GM12878 (cell line): ENCODE measurements at regions not wholly inside any gene's neighbourhood (a gene's known extent, or its start where the extent isn't known, plus 50 kb on each side); places are given as distances from the start of the nearest gene placed in this dataset.

Source experiments
- ATF3 ChIP-seq: IDR thresholded peaks from 2 replicates; pipeline ENCODE4 v1.6.1; 2011; ENCODE audit warnings: low read depth, mild to moderate bottlenecking, low read length, moderate library complexity, borderline replicate concordance; ENCODE audit errors: extremely low read depth
- BRCA1 ChIP-seq: IDR thresholded peaks from 2 replicates; pipeline ENCODE4 v1.6.1; 2011; ENCODE audit warnings: low read depth, low read length, improper control_type of control experiment
- CTCF ChIP-seq, 3 experiments: IDR thresholded peaks in 2 of 3; conservative IDR thresholded peaks in 1 of 3; 2 replicates each; pipeline ENCODE4 v1.5.1; 2011; ENCODE audit warnings: low read depth in 3 of 3, low read length in 3 of 3, mild to moderate bottlenecking in 3 of 3, control low read depth in 2 of 3, moderate library complexity in 2 of 3, inconsistent platforms in 1 of 3, mixed read lengths in 1 of 3; ENCODE audit not compliant: control insufficient read depth in 2 of 3, insufficient read depth in 1 of 3; ENCODE audit errors: extremely low read depth in 1 of 3
- EZH2 ChIP-seq: IDR thresholded peaks from 2 replicates; pipeline ENCODE4 v1.6.1; 2012; ENCODE audit warnings: low read depth, mild to moderate bottlenecking, control low read depth, inconsistent platforms, low read length, borderline replicate concordance; ENCODE audit not compliant: control insufficient read depth
- JUNB ChIP-seq: IDR thresholded peaks from 2 replicates; pipeline ENCODE4 v1.6.1; 2016; ENCODE audit warnings: antibody characterized with exemption, mild to moderate bottlenecking
- PBX3 ChIP-seq: IDR thresholded peaks from 2 replicates; pipeline ENCODE4 v1.6.1; 2011; ENCODE audit warnings: mild to moderate bottlenecking, low read depth, low read length, moderate library complexity; ENCODE audit not compliant: insufficient replicate concordance
- TCF3 ChIP-seq: IDR thresholded peaks from 2 replicates; pipeline ENCODE4 v1.6.1; 2012; ENCODE audit warnings: low read depth, mild to moderate bottlenecking, low read length, borderline replicate concordance; ENCODE audit not compliant: insufficient read depth

- no peak for TF ChIP-seq BRCA1
- TF ChIP-seq CTCF (IDR thresholded peaks at IDR 0.05 in 2 of 3, conservative IDR thresholded peaks at IDR 0.05 in 1 of 3; ENCODE audit: control insufficient read depth in 2 of 3, extremely low read depth in 1 of 3, insufficient read depth in 1 of 3, low read depth in 3 of 3, low read length in 3 of 3), result no peak
- TF ChIP-seq EZH2, result no peak
- TF ChIP-seq TCF3, result no peak
- no peak for TF ChIP-seq JUNB
- TF ChIP-seq ATF3, result no peak
- no peak for TF ChIP-seq PBX3
These were observed 234.5 kb upstream of the SSTR1 start for GRCh38 chr14:37972941-37973887.
